ENCODE measurements at regions not wholly inside any gene's neighbourhood (a gene's known extent, or its start where the extent isn't known, plus 50 kb on each side); places are given as distances from the start of the nearest gene placed in this dataset.

DNA sequence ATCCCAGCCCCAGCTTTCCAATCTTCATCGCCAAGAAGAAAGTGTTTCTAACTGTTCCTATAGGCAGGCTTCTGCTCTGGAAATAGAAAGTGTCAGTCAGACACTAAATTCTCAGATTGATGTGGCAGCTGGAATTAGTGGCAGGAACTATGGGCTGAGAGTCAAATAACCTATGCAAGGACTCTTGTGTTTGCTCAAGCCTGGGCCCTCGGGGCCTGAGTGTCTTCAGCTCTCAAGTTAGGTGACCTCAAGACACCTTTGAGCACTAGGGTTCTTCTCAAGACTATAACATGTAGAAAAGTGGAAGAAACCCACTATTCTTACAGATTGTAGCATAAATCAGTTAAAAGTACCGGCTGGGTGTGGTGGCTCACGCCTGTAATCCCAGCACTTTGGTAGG is 694.5 kb downstream of the RNF144A start:
- no peak for TF ChIP-seq EZH2phosphoT487 (IDR thresholded peaks at IDR 0.05; ENCODE audit: low read length)
- no peak for TF ChIP-seq EZH2 (optimal IDR thresholded peaks at IDR 0.05; ENCODE audit: low read depth, low read length)
- TF ChIP-seq, protein P1, sequence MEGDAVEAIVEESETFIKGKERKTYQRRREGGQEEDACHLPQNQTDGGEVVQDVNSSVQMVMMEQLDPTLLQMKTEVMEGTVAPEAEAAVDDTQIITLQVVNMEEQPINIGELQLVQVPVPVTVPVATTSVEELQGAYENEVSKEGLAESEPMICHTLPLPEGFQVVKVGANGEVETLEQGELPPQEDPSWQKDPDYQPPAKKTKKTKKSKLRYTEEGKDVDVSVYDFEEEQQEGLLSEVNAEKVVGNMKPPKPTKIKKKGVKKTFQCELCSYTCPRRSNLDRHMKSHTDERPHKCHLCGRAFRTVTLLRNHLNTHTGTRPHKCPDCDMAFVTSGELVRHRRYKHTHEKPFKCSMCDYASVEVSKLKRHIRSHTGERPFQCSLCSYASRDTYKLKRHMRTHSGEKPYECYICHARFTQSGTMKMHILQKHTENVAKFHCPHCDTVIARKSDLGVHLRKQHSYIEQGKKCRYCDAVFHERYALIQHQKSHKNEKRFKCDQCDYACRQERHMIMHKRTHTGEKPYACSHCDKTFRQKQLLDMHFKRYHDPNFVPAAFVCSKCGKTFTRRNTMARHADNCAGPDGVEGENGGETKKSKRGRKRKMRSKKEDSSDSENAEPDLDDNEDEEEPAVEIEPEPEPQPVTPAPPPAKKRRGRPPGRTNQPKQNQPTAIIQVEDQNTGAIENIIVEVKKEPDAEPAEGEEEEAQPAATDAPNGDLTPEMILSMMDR (IDR thresholded peaks at IDR 0.05; ENCODE audit: low read length), result no peak
- H3K27ac ChIP-seq (ENCODE audit: low read length), result no peak overlapping the region
- no peak for DNase-seq
- H2AFZ ChIP-seq (ENCODE audit: low read length), result no peak overlapping the region
- H3K9me2 ChIP-seq (replicated peaks; ENCODE audit: insufficient read depth, low read length), result no peaks in the 10 kb centered on the region
- H4K20me1 ChIP-seq (ENCODE audit: insufficient read depth, low read length), result no peaks in the 10 kb centered on the region
- no peaks in the 10 kb centered on the region for H3K27me3 ChIP-seq (replicated peaks; ENCODE audit: insufficient read depth, low read length)
- H3K79me2 ChIP-seq (ENCODE audit: low read length), result no peaks in the 10 kb centered on the region
- H3K4me1 ChIP-seq (ENCODE audit: low read length), result no peaks in the 10 kb centered on the region
- H3K4me2 ChIP-seq (ENCODE audit: low read depth, low read length), result no peak overlapping the region
- no peak overlapping the region for H3K9ac ChIP-seq (ENCODE audit: low read length)
- no peak overlapping the region for H3K4me3 ChIP-seq (ENCODE audit: low read length)
- no peaks in the 10 kb centered on the region for H3F3A ChIP-seq (ENCODE audit: insufficient read depth, low read length)
- no peaks in the 10 kb centered on the region for H3K36me3 ChIP-seq (replicated peaks; ENCODE audit: insufficient read depth, low read length)
- H3K9me3 ChIP-seq (replicated peaks; ENCODE audit: insufficient read depth, low read length), result no peaks in the 10 kb centered on the region

DNA sequence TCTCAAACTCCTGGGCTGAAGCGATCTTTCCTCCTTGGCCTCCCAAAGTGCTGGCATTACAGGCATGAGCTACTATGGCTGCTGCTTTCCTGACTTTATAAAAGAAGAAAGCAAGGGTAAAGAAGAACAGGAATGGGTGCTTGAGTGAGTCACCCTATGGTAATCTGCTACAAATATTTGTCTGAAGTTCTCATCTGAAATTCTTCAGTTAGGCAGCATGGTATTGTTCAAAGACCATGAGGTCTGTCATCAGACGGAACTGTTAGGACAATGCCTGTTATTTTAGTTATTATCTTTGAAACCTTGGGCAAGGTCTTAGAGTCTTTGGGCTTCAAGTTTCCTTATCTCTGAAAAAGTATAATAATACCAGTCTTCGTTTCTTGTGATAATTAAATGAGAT is 695.8 kb downstream of the RNF144A start:
- H3K4me1 ChIP-seq (ENCODE audit: low read length), result no peaks in the 10 kb centered on the region
- no peak for DNase-seq
- no peak overlapping the region for H3K4me3 ChIP-seq (ENCODE audit: low read length)
- no peak overlapping the region for H2AFZ ChIP-seq (ENCODE audit: low read length)
- H4K20me1 ChIP-seq (ENCODE audit: insufficient read depth, low read length), result no peaks in the 10 kb centered on the region
- H3K9ac ChIP-seq (ENCODE audit: low read length), result no peak overlapping the region
- no peak overlapping the region for H3K4me2 ChIP-seq (ENCODE audit: low read depth, low read length)
- no peaks in the 10 kb centered on the region for H3K36me3 ChIP-seq (replicated peaks; ENCODE audit: insufficient read depth, low read length)
- no peak overlapping the region for H3K27ac ChIP-seq (ENCODE audit: low read length)
- no peaks in the 10 kb centered on the region for H3K79me2 ChIP-seq (ENCODE audit: low read length)
- TF ChIP-seq EZH2 (optimal IDR thresholded peaks at IDR 0.05; ENCODE audit: low read depth, low read length) (no peak), EZH2phosphoT487 (IDR thresholded peaks at IDR 0.05; ENCODE audit: low read length) (no peak)
- TF ChIP-seq, protein P1 (IDR thresholded peaks at IDR 0.05; ENCODE audit: low read length), result no peak
- H3K27me3 ChIP-seq (replicated peaks; ENCODE audit: insufficient read depth, low read length), result no peaks in the 10 kb centered on the region
- no peaks in the 10 kb centered on the region for H3K9me2 ChIP-seq (replicated peaks; ENCODE audit: insufficient read depth, low read length)
- H3K9me3 ChIP-seq (replicated peaks; ENCODE audit: insufficient read depth, low read length), result no peaks in the 10 kb centered on the region
- no peaks in the 10 kb centered on the region for H3F3A ChIP-seq (ENCODE audit: insufficient read depth, low read length)

DNA sequence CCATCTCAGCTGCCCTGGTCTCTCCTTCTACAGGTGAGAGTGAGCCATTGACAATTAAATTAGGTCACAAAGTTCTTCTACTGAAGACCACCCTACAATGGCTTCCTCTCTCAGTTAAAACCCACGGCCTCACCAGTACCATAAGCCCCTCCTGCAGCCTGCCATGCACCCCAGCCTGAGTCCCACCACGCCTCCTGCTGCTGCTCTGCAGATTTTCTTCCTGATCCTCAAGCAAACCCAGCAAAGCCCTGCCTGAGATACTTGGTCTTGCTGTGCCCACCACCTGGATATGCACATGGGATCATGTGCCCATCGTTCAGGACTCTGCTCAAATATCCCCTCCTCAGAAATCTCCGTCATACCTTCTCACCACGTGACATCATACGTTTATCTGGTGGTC is 696.6 kb downstream of the RNF144A start:
- no peaks in the 10 kb centered on the region for H3K36me3 ChIP-seq (replicated peaks; ENCODE audit: insufficient read depth, low read length)
- no peaks in the 10 kb centered on the region for H4K20me1 ChIP-seq (ENCODE audit: insufficient read depth, low read length)
- H3K4me3 ChIP-seq (ENCODE audit: low read length), result no peak overlapping the region
- H3K79me2 ChIP-seq (ENCODE audit: low read length), result no peaks in the 10 kb centered on the region
- no peak overlapping the region for H3K4me2 ChIP-seq (ENCODE audit: low read depth, low read length)
- H3K4me1 ChIP-seq (ENCODE audit: low read length), result no peaks in the 10 kb centered on the region
- H3K27ac ChIP-seq (ENCODE audit: low read length), result no peak overlapping the region
- no peak overlapping the region for H3K9ac ChIP-seq (ENCODE audit: low read length)
- no peaks in the 10 kb centered on the region for H3F3A ChIP-seq (ENCODE audit: insufficient read depth, low read length)
- H3K27me3 ChIP-seq (replicated peaks; ENCODE audit: insufficient read depth, low read length), result no peaks in the 10 kb centered on the region
- H3K9me2 ChIP-seq (replicated peaks; ENCODE audit: insufficient read depth, low read length), result no peaks in the 10 kb centered on the region
- no peaks in the 10 kb centered on the region for H3K9me3 ChIP-seq (replicated peaks; ENCODE audit: insufficient read depth, low read length)
- no peak for TF ChIP-seq EZH2phosphoT487 (IDR thresholded peaks at IDR 0.05; ENCODE audit: low read length)
- no peak for TF ChIP-seq EZH2 (optimal IDR thresholded peaks at IDR 0.05; ENCODE audit: low read depth, low read length)
- TF ChIP-seq, protein P1 (IDR thresholded peaks at IDR 0.05; ENCODE audit: low read length), result no peak
- no peak for DNase-seq
- H2AFZ ChIP-seq (ENCODE audit: low read length), result no peak overlapping the region
